ENCODE measurements at regions not wholly inside any gene's neighbourhood (a gene's known extent, or its start where the extent isn't known, plus 50 kb on each side); places are given as distances from the start of the nearest gene placed in this dataset.

DNA sequence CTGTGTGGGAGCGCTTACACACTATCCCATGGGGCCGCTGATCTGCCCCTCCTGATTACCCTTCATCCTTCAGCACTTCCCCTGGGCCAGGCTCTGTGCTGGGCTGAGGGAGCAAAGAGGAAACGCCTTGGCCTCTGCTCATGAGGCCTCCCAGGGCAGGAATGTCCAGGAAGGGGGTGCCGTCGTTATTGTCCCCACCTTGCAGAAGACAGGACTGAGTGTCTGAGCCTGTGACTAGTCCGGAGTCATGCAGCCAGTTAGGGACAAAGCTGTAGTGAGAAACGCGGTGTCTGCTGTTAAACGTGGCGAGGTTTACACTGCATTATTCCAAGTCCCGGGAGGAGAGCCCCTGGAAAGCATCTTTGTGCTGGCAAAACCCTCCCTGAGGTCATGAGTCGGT is 160.0 kb downstream of the TRIM29 start:
- DNase-seq (ENCODE audit: low spot score): no peak
- Histone ChIP-seq H3K9ac (ENCODE audit: low read depth in 1 of 2, low read length in 2 of 2) (no peak overlapping the region), H3K36me3 (ENCODE audit: control insufficient read depth in 4 of 4, insufficient read depth in 3 of 4, low read depth in 1 of 4, low read length in 3 of 4) (no peaks in the 10 kb centered on the region), H3K4me1 (ENCODE audit: control insufficient read depth in 4 of 4, insufficient read depth in 4 of 4, low read length in 3 of 4) (no peaks in the 10 kb centered on the region), H3K9me3 (ENCODE audit: control insufficient read depth in 4 of 4, low read length in 3 of 4) (no peaks in the 10 kb centered on the region), H3K4me3 (ENCODE audit: low read depth in 1 of 3, low read length in 3 of 3) (no peak overlapping the region), H3K27ac (ENCODE audit: low read depth in 1 of 2, low read length in 2 of 2) (no peak overlapping the region), H3K27me3 (ENCODE audit: control insufficient read depth in 4 of 4, insufficient read depth in 4 of 4, low read length in 3 of 4) (no peaks in the 10 kb centered on the region)
- TF ChIP-seq EGR1 (IDR thresholded peaks at IDR 0.05; ENCODE audit: low read depth in 2 of 2) (no peak), TAF1 (conservative IDR thresholded peaks at IDR 0.05) (no peak), HNF4A (conservative IDR thresholded peaks at IDR 0.05) (no peak), SP1 (IDR thresholded peaks at IDR 0.05) (no peak), NR2F2 (IDR thresholded peaks at IDR 0.05) (no peak), FOXA2 (IDR thresholded peaks at IDR 0.05) (no peak), REST (IDR thresholded peaks at IDR 0.05) (no peak)
- 72% methylated on average over 12 of the region's 12 CpGs for WGBS

- 82% methylated on average over 3 of the region's 3 CpGs for WGBS
- H3K36me3 ChIP-seq (ENCODE audit: control insufficient read depth in 4 of 4, insufficient read depth in 3 of 4, low read depth in 1 of 4, low read length in 3 of 4): no peaks in the 10 kb centered on the region
- H3K4me3 ChIP-seq (ENCODE audit: low read depth in 1 of 3, low read length in 3 of 3): no peak overlapping the region
- DNase-seq (ENCODE audit: low spot score): no peak
- H3K27ac ChIP-seq (ENCODE audit: low read depth in 1 of 2, low read length in 2 of 2): no peak overlapping the region
- no peak for TF ChIP-seq RAD21 (IDR thresholded peaks at IDR 0.05)
- no peak for TF ChIP-seq EGR1 (IDR thresholded peaks at IDR 0.05; ENCODE audit: low read depth in 2 of 2)
- TF ChIP-seq JUND (IDR thresholded peaks at IDR 0.05): no peak
- TF ChIP-seq ZBTB33 (IDR thresholded peaks at IDR 0.05): no peak
- TF ChIP-seq YY1 (IDR thresholded peaks at IDR 0.05): no peak
- no peak for TF ChIP-seq FOXA2 (IDR thresholded peaks at IDR 0.05)
- TF ChIP-seq FOXA1 (IDR thresholded peaks at IDR 0.05): no peak
- no peak overlapping the region for H3K9ac ChIP-seq (ENCODE audit: low read depth in 1 of 2, low read length in 2 of 2)
- H3K9me3 ChIP-seq (ENCODE audit: control insufficient read depth in 4 of 4, low read length in 3 of 4): no peaks in the 10 kb centered on the region
- no peaks in the 10 kb centered on the region for H3K4me1 ChIP-seq (ENCODE audit: control insufficient read depth in 4 of 4, insufficient read depth in 4 of 4, low read length in 3 of 4)
- no peaks in the 10 kb centered on the region for H3K27me3 ChIP-seq (ENCODE audit: control insufficient read depth in 4 of 4, insufficient read depth in 4 of 4, low read length in 3 of 4)
Observed at GRCh38 chr11:119977561-119977860, 160.4 kb downstream of the TRIM29 start.

- Histone ChIP-seq H3K4me3 (ENCODE audit: low read depth in 1 of 3, low read length in 3 of 3) (no peak overlapping the region), H3K4me1 (ENCODE audit: control insufficient read depth in 4 of 4, insufficient read depth in 4 of 4, low read length in 3 of 4) (no peaks in the 10 kb centered on the region), H3K27me3 (ENCODE audit: control insufficient read depth in 4 of 4, insufficient read depth in 4 of 4, low read length in 3 of 4) (no peaks in the 10 kb centered on the region), H3K9ac (ENCODE audit: low read depth in 1 of 2, low read length in 2 of 2) (no peak overlapping the region), H3K36me3 (ENCODE audit: control insufficient read depth in 4 of 4, insufficient read depth in 3 of 4, low read depth in 1 of 4, low read length in 3 of 4) (no peaks in the 10 kb centered on the region), H3K27ac (ENCODE audit: low read depth in 1 of 2, low read length in 2 of 2) (no peak overlapping the region), H3K9me3 (ENCODE audit: control insufficient read depth in 4 of 4, low read length in 3 of 4) (peaks cover 0 to under 1% (median 0%) of the 10 kb centered on the region in 4 donors)
- TF ChIP-seq REST (IDR thresholded peaks at IDR 0.05): no peak
- TF ChIP-seq, protein P1, sequence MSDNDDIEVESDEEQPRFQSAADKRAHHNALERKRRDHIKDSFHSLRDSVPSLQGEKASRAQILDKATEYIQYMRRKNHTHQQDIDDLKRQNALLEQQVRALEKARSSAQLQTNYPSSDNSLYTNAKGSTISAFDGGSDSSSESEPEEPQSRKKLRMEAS (IDR thresholded peaks at IDR 0.05): no peak
- no peak for TF ChIP-seq SP1 (IDR thresholded peaks at IDR 0.05)
- TF ChIP-seq GABPA (IDR thresholded peaks at IDR 0.05 in 1 of 2, conservative IDR thresholded peaks at IDR 0.05 in 1 of 2): no peak
- no peak for TF ChIP-seq HNF4A (conservative IDR thresholded peaks at IDR 0.05)
- TF ChIP-seq CTCF (IDR thresholded peaks at IDR 0.05; ENCODE audit: low read depth, low read length, missing input control): no peak
- TF ChIP-seq FOXA2 (IDR thresholded peaks at IDR 0.05): no peak
- no peak for TF ChIP-seq RXRA (IDR thresholded peaks at IDR 0.05)
- no peak for TF ChIP-seq NR2F2 (IDR thresholded peaks at IDR 0.05)
- TF ChIP-seq JUND (IDR thresholded peaks at IDR 0.05): no peak
- no peak for TF ChIP-seq TAF1 (conservative IDR thresholded peaks at IDR 0.05)
- no peak for TF ChIP-seq EGR1 (IDR thresholded peaks at IDR 0.05; ENCODE audit: low read depth in 2 of 2)
- 82% methylated on average over 13 of the region's 13 CpGs for WGBS
- no peak for DNase-seq (ENCODE audit: low spot score)
Observed at GRCh38 chr11:119976805-119977560, 160.9 kb downstream of the TRIM29 start.

Measured in liver (tissue), 8 donors.